Superior temporal gyrus (tissue), 1 donor: ENCODE measurements at regions not wholly inside any gene's neighbourhood (a gene's known extent, or its start where the extent isn't known, plus 50 kb on each side); places are given as distances from the start of the nearest gene placed in this dataset.
A peak's percentile ranks its signal among the peaks of the same experiment; 100 is the strongest.
"Not testable (repeated sequence)": the region's sequence is repeated elsewhere in the genome, so short reads cannot be mapped to it uniquely, and the experiment has no call there.

Experiments
- DNase-seq: peaks from one replicate; pipeline ENCODE4 v3.0.0-alpha.2; 2016; ENCODE audit errors: extremely low spot score

- DNase-seq: not testable (repeated sequence)
These were observed 80.3 kb downstream of the ZNF474 start for GRCh38 chr5:122209601-122210000.

- no peak for DNase-seq
These were observed 89.4 kb downstream of the ZNF474 start for GRCh38 chr5:122218778-122219177.

GRCh38 chr5:122219436-122220166 lies 90.3 kb downstream of the ZNF474 start:
- DNase-seq: no peak

- DNase-seq: peak; percentile 24
These were observed 91.2 kb downstream of the ZNF474 start for GRCh38 chr5:122220511-122220910.

GRCh38 chr5:122221857-122222256 lies 90.2 kb upstream of the SNCAIP start:
- DNase-seq: no peak

- DNase-seq: no peak
These were observed 89.5 kb upstream of the SNCAIP start for GRCh38 chr5:122222580-122222979.

- DNase-seq: no peak
These were observed 83.2 kb upstream of the SNCAIP start for GRCh38 chr5:122228728-122229392.

GRCh38 chr5:122229551-122229950 lies 82.5 kb upstream of the SNCAIP start:
- no peak for DNase-seq

- no peak for DNase-seq
These were observed 75.6 kb upstream of the SNCAIP start for GRCh38 chr5:122236270-122237040.

GRCh38 chr5:122237906-122238305 lies 74.1 kb upstream of the SNCAIP start:
- DNase-seq: no peak

GRCh38 chr5:122252319-122252718 lies 59.7 kb upstream of the SNCAIP start:
- no peak for DNase-seq

GRCh38 chr5:122253794-122254193 lies 58.2 kb upstream of the SNCAIP start:
- DNase-seq: no peak

GRCh38 chr5:122256388-122256787 lies 55.6 kb upstream of the SNCAIP start:
- no peak for DNase-seq

GRCh38 chr5:122257000-122257399 lies 55.0 kb upstream of the SNCAIP start:
- no peak for DNase-seq

- DNase-seq: no peak
These were observed 53.8 kb upstream of the SNCAIP start for GRCh38 chr5:122258241-122258640.

- DNase-seq: no peak
These were observed 53.2 kb upstream of the SNCAIP start for GRCh38 chr5:122258840-122259239.

GRCh38 chr5:122259995-122260394 lies 52.0 kb upstream of the SNCAIP start:
- DNase-seq: no peak

- no peak for DNase-seq
These were observed 49.9 kb upstream of the SNCAIP start for GRCh38 chr5:122262103-122262502.
